Ovary (tissue), 7 donors: ENCODE measurements at regions not wholly inside any gene's neighbourhood (a gene's known extent, or its start where the extent isn't known, plus 50 kb on each side); places are given as distances from the start of the nearest gene placed in this dataset.

Experiments
- DNase-seq, 5 donors: peaks; one replicate each; pipeline ENCODE4 v3.0.0-alpha.2; 2019 to 2020
- H3K27ac ChIP-seq, 2 donors: fragments of 200-600 bp; one replicate each; pipeline versions ENCODE4 v1.5.1 to v1.8.0; 2019 to 2022
- H3K27me3 ChIP-seq: fragments of 200-600 bp; one replicate; pipeline ENCODE4 v1.8.0; 2022
- H3K36me3 ChIP-seq: fragments of 200-600 bp; sonication (generic); one replicate; pipeline ENCODE4 v1.5.1; 2019
- H3K4me1 ChIP-seq: one replicate; pipeline ENCODE4 v1.8.1; 2013; ENCODE audit warnings: mild to moderate bottlenecking, moderate library complexity; ENCODE audit not compliant: insufficient read depth
- H3K4me3 ChIP-seq: fragments of 200-600 bp; sonication (generic); one replicate; pipeline ENCODE4 v1.5.1; 2017
- H3K9me3 ChIP-seq, 2 donors: fragments of 200-600 bp in 1 of 2; sonication (generic) in 1 of 2; one replicate each; pipeline versions ENCODE4 v1.5.1 to v1.8.1; 2013 to 2019; ENCODE audit warnings: mild to moderate bottlenecking in 1 of 2, moderate library complexity in 1 of 2
- CTCF ChIP-seq, 3 donors: fragments of 450-650 bp in 2 of 3; fragments of 200-600 bp in 1 of 3; IDR thresholded peaks; one replicate each; pipeline versions ENCODE4 v1.5.1 to v1.8.0; 2016 to 2022; ENCODE audit warnings: antibody characterized with exemption in 3 of 3, mild to moderate bottlenecking in 1 of 3
- EP300 ChIP-seq: sonication (generic); formaldehyde crosslinking; IDR thresholded peaks from one replicate; pipeline ENCODE4 v1.6.1; 2017; ENCODE audit warnings: antibody characterized with exemption
- POLR2A ChIP-seq: fragments of 450-650 bp; IDR thresholded peaks from one replicate; pipeline ENCODE4 v1.6.1; 2017; ENCODE audit warnings: antibody characterized with exemption, mild to moderate bottlenecking, moderate library complexity
- WGBS, 3 donors: extraction: QIAGEN DNeasy Blood & Tissue Kit in 1 of 3; methylation state at CpG; one replicate each; pipeline versions ENCODE4 v1.1.5 to v1.1.7; 2013 to 2017; 5-methylcytosine and 5-hydroxymethylcytosine counted together
- intact Hi-C, 4 donors: fragments of 100-400 bp; cut with DNase I; formaldehyde crosslinking; loops; one replicate each; pipeline versions ENCODE4 v1.11.0 to v1.15.1; 2022 to 2023
- donor health status: DM: no; HTN: no; CAD: no; lungs with moderate emphysema.
- donor health status: DM: no; HTN: no; CAD: no.
- donor health status: Bipolar disorder and iron deficiency.
- donor health status: DM: no; HTN: no; CAD: no.
- donor health status: DM: yes; HTN: yes; CAD: no.

DNA sequence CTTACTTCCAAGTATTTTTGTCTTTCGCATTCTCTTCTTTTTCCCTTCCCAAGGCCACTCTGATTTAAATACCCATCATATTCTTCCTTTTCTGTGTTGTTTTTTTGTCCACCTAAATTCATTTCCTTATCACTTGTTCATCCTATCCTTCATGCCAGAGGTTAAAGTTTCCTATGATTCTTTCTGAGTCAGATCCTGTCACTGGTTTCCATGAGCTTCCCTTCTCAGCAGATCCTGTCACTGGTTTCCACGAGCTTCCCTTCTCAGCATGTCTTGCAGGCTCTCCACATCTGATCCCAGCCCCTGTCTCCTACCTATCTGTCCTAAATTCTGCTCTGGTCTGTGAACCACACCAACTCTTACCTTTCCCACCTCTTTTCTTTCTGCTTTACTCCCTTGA, 311.8 kb upstream of the RGS6 start:
- H3K9me3 ChIP-seq = no peaks in the 10 kb centered on the region
- H3K4me1 ChIP-seq = no peaks in the 10 kb centered on the region
- no peaks in the 10 kb centered on the region for H3K27me3 ChIP-seq
- H3K36me3 ChIP-seq = no peaks in the 10 kb centered on the region
- intact Hi-C loops = no loop called here
- H3K27ac ChIP-seq = no peak overlapping the region
- H3K4me3 ChIP-seq = no peak overlapping the region
- no peak for DNase-seq
- WGBS, 3 donors = 93 to 96% (median 93%) methylated on average over 2 of the region's 2 CpGs
- TF ChIP-seq POLR2A = no peak
- TF ChIP-seq EP300 = no peak
- TF ChIP-seq CTCF (IDR thresholded peaks at IDR 0.05) = no peak

GRCh38 chr14:71621276-71621675, 311.0 kb upstream of the RGS6 start:
- no peaks in the 10 kb centered on the region for H3K36me3 ChIP-seq
- H3K4me1 ChIP-seq = no peaks in the 10 kb centered on the region
- H3K9me3 ChIP-seq = no peaks in the 10 kb centered on the region
- no peak overlapping the region for H3K27ac ChIP-seq
- H3K27me3 ChIP-seq = no peaks in the 10 kb centered on the region
- intact Hi-C loops = no loop called here
- no peak overlapping the region for H3K4me3 ChIP-seq
- TF ChIP-seq POLR2A (no peak), CTCF (IDR thresholded peaks at IDR 0.05) (no peak), EP300 (no peak)
- DNase-seq = no peak
- WGBS, 3 donors = 79 to 89% (median 83%) methylated on average over 4 of the region's 4 CpGs

DNA sequence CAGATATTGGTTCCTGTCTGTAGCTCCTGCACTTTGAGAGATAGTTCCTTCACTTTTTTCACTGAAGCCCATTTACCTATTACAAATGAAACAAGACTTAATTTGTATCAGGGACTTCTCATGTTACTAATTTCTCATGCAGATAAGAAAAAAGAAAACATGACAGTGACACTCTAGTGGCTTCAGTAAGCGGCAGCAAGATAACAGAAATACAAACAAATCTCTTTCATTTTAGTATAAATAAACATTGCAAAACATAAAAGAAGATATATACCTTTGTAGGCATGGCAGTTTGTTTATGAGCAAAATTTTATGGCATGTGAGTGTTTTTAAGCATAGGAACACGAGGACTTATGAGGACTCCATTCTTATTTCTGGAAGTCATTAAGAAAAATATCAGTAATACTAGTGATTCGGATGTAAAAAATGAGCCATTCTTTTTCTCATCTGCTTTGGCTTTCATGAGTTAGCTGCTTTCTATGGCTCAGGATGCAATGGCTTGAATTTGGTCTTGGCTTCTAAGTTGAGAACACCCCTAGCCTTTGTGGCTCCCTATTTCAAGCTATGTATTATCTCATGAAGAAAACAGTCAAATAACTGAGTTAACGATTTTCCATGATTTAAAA, 310.1 kb upstream of the RGS6 start:
- no peaks in the 10 kb centered on the region for H3K27me3 ChIP-seq
- H3K9me3 ChIP-seq = no peaks in the 10 kb centered on the region
- no peaks in the 10 kb centered on the region for H3K36me3 ChIP-seq
- H3K4me3 ChIP-seq = no peak overlapping the region
- DNase-seq = no peak
- H3K27ac ChIP-seq = no peak overlapping the region
- intact Hi-C loops = no loop called here
- no peaks in the 10 kb centered on the region for H3K4me1 ChIP-seq
- no peak for TF ChIP-seq CTCF (IDR thresholded peaks at IDR 0.05)
- no peak for TF ChIP-seq POLR2A
- no peak for TF ChIP-seq EP300
- whole genome bisulfite sequencing, 3 donors = 84 to 87% (median 84%) methylated on average over 4 of the region's 4 CpGs

GRCh38 chr14:71623939-71624338, 308.3 kb upstream of the RGS6 start:
- Histone ChIP-seq H3K4me3 (no peak overlapping the region), H3K4me1 (no peaks in the 10 kb centered on the region), H3K27me3 (no peaks in the 10 kb centered on the region), H3K9me3 (no peaks in the 10 kb centered on the region), H3K27ac (no peak overlapping the region), H3K36me3 (no peaks in the 10 kb centered on the region)
- TF ChIP-seq CTCF (IDR thresholded peaks at IDR 0.05) = no peak
- TF ChIP-seq POLR2A = no peak
- TF ChIP-seq EP300 = no peak
- 83 to 92% (median 91%) methylated on average over 8 of the region's 8 CpGs for WGBS, 3 donors
- no peak for DNase-seq
- intact Hi-C loops = no loop called here
